Ishikawa (cell line): ENCODE measurements at regions not wholly inside any gene's neighbourhood (a gene's known extent, or its start where the extent isn't known, plus 50 kb on each side); places are given as distances from the start of the nearest gene placed in this dataset.

Experiments used
- CEBPB ChIP-seq: IDR thresholded peaks from 2 replicates; pipeline ENCODE4 v1.6.1; 2012
- CREB1 ChIP-seq: IDR thresholded peaks from 2 replicates; pipeline ENCODE4 v1.6.1; 2012; ENCODE audit warnings: low read depth
- EGR1 ChIP-seq: IDR thresholded peaks from 2 replicates; pipeline ENCODE4 v1.6.1; 2012
- EP300 ChIP-seq: IDR thresholded peaks from 2 replicates; pipeline ENCODE4 v1.6.1; 2012; ENCODE audit warnings: borderline replicate concordance
- FOXM1 ChIP-seq: IDR thresholded peaks from 2 replicates; pipeline ENCODE4 v1.6.1; 2012; ENCODE audit warnings: low read depth, borderline replicate concordance
- RAD21 ChIP-seq: IDR thresholded peaks from 2 replicates; pipeline ENCODE4 v1.6.1; 2012; ENCODE audit warnings: low read depth
- REST ChIP-seq: IDR thresholded peaks from 2 replicates; pipeline ENCODE4 v1.6.1; 2012; ENCODE audit warnings: low read depth, mild to moderate bottlenecking
- TAF1 ChIP-seq: IDR thresholded peaks from 2 replicates; pipeline ENCODE4 v1.6.1; 2012; ENCODE audit warnings: low read depth, mild to moderate bottlenecking
- TCF12 ChIP-seq: IDR thresholded peaks from 2 replicates; pipeline ENCODE4 v1.6.1; 2012; ENCODE audit warnings: low read depth
- TEAD4 ChIP-seq: IDR thresholded peaks from 2 replicates; pipeline ENCODE4 v1.6.1; 2012
- YY1 ChIP-seq: IDR thresholded peaks from 2 replicates; pipeline ENCODE4 v1.6.1; 2012; ENCODE audit warnings: low read depth
- TF ChIP-seq, protein P1 (sequence below): IDR thresholded peaks from 2 replicates; pipeline ENCODE4 v1.6.1; 2012

DNA sequence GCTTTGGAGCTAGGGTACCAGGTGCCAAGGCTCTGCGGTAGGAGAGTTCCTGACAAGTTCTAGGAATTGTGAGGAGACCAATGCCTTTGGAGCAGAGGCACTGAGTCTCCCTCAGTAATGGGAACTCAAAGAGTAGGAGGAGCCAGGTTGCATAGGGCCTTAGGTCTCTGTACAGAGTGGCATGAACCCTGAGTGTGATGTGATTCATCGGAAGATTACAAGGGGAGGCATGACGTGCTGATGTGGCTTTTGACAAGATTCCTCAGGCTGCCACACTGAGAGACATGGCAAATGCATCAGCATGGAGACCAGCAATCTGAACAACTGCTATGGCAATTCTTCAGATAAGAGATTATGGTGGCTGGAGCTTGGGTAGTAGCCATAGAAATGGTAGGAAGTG lies 94.6 kb upstream of the SLC44A3 start:
- no peak for TF ChIP-seq EP300
- TF ChIP-seq, protein P1, sequence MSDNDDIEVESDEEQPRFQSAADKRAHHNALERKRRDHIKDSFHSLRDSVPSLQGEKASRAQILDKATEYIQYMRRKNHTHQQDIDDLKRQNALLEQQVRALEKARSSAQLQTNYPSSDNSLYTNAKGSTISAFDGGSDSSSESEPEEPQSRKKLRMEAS, result no peak
- no peak for TF ChIP-seq TAF1
- no peak for TF ChIP-seq YY1
- no peak for TF ChIP-seq EGR1
- no peak for TF ChIP-seq CREB1
- no peak for TF ChIP-seq TEAD4
- TF ChIP-seq FOXM1, result no peak
- TF ChIP-seq CEBPB, result no peak
- no peak for TF ChIP-seq REST
- no peak for TF ChIP-seq RAD21
- no peak for TF ChIP-seq TCF12
